SK-N-SH (cell line): ENCODE measurements at regions not wholly inside any gene's neighbourhood (a gene's known extent, or its start where the extent isn't known, plus 50 kb on each side); places are given as distances from the start of the nearest gene placed in this dataset.

Experiments
- EP300 ChIP-seq, 2 experiments: IDR thresholded peaks; 2 replicates each; pipeline versions ENCODE4 v1.4.0 to v1.6.1; 2012; ENCODE audit warnings: borderline replicate concordance in 1 of 2, low read depth in 1 of 2, low read length in 1 of 2
- JUND ChIP-seq: IDR thresholded peaks from 2 replicates; pipeline ENCODE4 v1.4.0; 2012
- NRF1 ChIP-seq: IDR thresholded peaks from 2 replicates; pipeline ENCODE4 v1.6.1; 2012; ENCODE audit warnings: low read depth, mild to moderate bottlenecking, low read length
- POLR2AphosphoS5 ChIP-seq: IDR thresholded peaks from 2 replicates; pipeline ENCODE4 v1.6.1; 2012; ENCODE audit warnings: low read depth, low read length
- REST ChIP-seq: IDR thresholded peaks from 2 replicates; pipeline ENCODE4 v1.6.1; 2012; ENCODE audit warnings: mild to moderate bottlenecking, low read depth, low read length, moderate library complexity
- RXRA ChIP-seq: IDR thresholded peaks from 2 replicates; pipeline ENCODE4 v1.4.0; 2012; ENCODE audit warnings: low read depth, mild to moderate bottlenecking, borderline replicate concordance
- SMC3 ChIP-seq: IDR thresholded peaks from 2 replicates; pipeline ENCODE4 v1.6.1; 2012; ENCODE audit warnings: low read depth, low read length, improper control_type of control experiment
- TF ChIP-seq, protein P1 (sequence below): fragments of 200-600 bp; sonication (generic); IDR thresholded peaks from 2 replicates; pipeline ENCODE4 v1.6.1; 2017; ENCODE audit warnings: antibody characterized with exemption, mild to moderate bottlenecking, moderate library complexity

- TF ChIP-seq, protein P1, sequence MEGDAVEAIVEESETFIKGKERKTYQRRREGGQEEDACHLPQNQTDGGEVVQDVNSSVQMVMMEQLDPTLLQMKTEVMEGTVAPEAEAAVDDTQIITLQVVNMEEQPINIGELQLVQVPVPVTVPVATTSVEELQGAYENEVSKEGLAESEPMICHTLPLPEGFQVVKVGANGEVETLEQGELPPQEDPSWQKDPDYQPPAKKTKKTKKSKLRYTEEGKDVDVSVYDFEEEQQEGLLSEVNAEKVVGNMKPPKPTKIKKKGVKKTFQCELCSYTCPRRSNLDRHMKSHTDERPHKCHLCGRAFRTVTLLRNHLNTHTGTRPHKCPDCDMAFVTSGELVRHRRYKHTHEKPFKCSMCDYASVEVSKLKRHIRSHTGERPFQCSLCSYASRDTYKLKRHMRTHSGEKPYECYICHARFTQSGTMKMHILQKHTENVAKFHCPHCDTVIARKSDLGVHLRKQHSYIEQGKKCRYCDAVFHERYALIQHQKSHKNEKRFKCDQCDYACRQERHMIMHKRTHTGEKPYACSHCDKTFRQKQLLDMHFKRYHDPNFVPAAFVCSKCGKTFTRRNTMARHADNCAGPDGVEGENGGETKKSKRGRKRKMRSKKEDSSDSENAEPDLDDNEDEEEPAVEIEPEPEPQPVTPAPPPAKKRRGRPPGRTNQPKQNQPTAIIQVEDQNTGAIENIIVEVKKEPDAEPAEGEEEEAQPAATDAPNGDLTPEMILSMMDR: no peak
- no peak for TF ChIP-seq EP300 (IDR thresholded peaks at IDR 0.05; ENCODE audit: borderline replicate concordance in 1 of 2, low read depth in 1 of 2, low read length in 1 of 2)
- TF ChIP-seq SMC3: no peak
- no peak for TF ChIP-seq JUND
- no peak for TF ChIP-seq NRF1
- TF ChIP-seq RXRA: no peak
- no peak for TF ChIP-seq POLR2AphosphoS5
- TF ChIP-seq REST: no peak
These were observed 106.1 kb upstream of the FLRT2 start for GRCh38 chr14:85423889-85424288.
